A673 (cell line): ENCODE measurements at regions not wholly inside any gene's neighbourhood (a gene's known extent, or its start where the extent isn't known, plus 50 kb on each side); places are given as distances from the start of the nearest gene placed in this dataset.

Experiments used
- BruUV-seq: library from RNA; stranded (reverse); fragments of 400-500 nt; replicated peaks from 2 replicates; lab custom pipeline; 2021; lab: Mats Ljungman, UMichigan
- CTCF ChIA-PET: fragments of 300-600 bp; sonication (Branson Sonifier 250); formaldehyde crosslinking; loops from one replicate; lab custom pipeline; 2022; ENCODE audit warnings: antibody characterized with exemption; lab: Charles Lee
- POLR2A ChIA-PET: fragments of 300-600 bp; sonication (Branson Sonifier 250); formaldehyde crosslinking; loops from one replicate; lab custom pipeline; 2022; ENCODE audit warnings: antibody characterized with exemption; ENCODE audit not compliant: low non-redundant PET; lab: Charles Lee
- DNase-seq: peaks from one replicate; pipeline ENCODE4 v3.0.0-alpha.2; 2015; ENCODE audit warnings: low spot score
- H3K27ac ChIP-seq: fragments of 200-600 bp; sonication (generic); 2 replicates; pipeline ENCODE4 v1.5.1; 2016; ENCODE audit warnings: mixed run types, low read depth, mild to moderate bottlenecking, mixed read lengths, antibody characterized with exemption, low read length; ENCODE audit not compliant: poor library complexity, severe bottlenecking
- H3K27me3 ChIP-seq: fragments of 200-600 bp; sonication (generic); replicated peaks from 2 replicates; pipeline ENCODE4 v1.6.1; 2017; ENCODE audit warnings: mixed run types, low read depth, mild to moderate bottlenecking, mixed read lengths, antibody characterized with exemption, low read length; ENCODE audit not compliant: insufficient read depth, poor library complexity
- H3K36me3 ChIP-seq: fragments of 200-600 bp; sonication (generic); 2 replicates; pipeline ENCODE4 v1.6.1; 2016; ENCODE audit warnings: mixed run types, mild to moderate bottlenecking, mixed read lengths, antibody characterized with exemption, low read length; ENCODE audit not compliant: insufficient read depth, poor library complexity, severe bottlenecking
- H3K4me1 ChIP-seq: fragments of 200-600 bp; sonication (generic); 2 replicates; pipeline ENCODE4 v1.6.1; 2017; ENCODE audit warnings: mixed run types, mild to moderate bottlenecking, mixed read lengths, antibody characterized with exemption, low read length; ENCODE audit not compliant: insufficient read depth, poor library complexity, severe bottlenecking
- H3K4me3 ChIP-seq: fragments of 200-600 bp; sonication (generic); 2 replicates; pipeline ENCODE4 v1.5.1; 2016; ENCODE audit warnings: low read depth, mixed run types, mild to moderate bottlenecking, mixed read lengths, low read length; ENCODE audit not compliant: poor library complexity, severe bottlenecking
- H3K9me3 ChIP-seq: fragments of 200-600 bp; sonication (generic); 2 replicates; pipeline ENCODE4 v1.6.1; 2016; ENCODE audit warnings: mixed run types, low read depth, mild to moderate bottlenecking, mixed read lengths, antibody characterized with exemption, low read length; ENCODE audit not compliant: poor library complexity, severe bottlenecking
- CTCF ChIP-seq: fragments of 300-800, 200-600 bp; sonication (generic); conservative IDR thresholded peaks from 2 replicates; pipeline ENCODE4 v1.5.1; 2017; ENCODE audit warnings: low read depth, mild to moderate bottlenecking, antibody characterized with exemption, low read length, moderate library complexity, mixed read lengths
- EZH2 ChIP-seq: fragments of 200-600 bp; sonication (generic); IDR thresholded peaks from 2 replicates; pipeline ENCODE4 v1.6.1; 2017; ENCODE audit warnings: borderline replicate concordance, low read depth, mild to moderate bottlenecking, mixed read lengths, antibody characterized with exemption, low read length; ENCODE audit not compliant: poor library complexity, severe bottlenecking
- intact Hi-C: fragments of 100-400 bp; cut with micrococcal nuclease; formaldehyde crosslinking; loops from one replicate; pipeline ENCODE4 v1.10.0; 2022; ENCODE audit not compliant: unreplicated experiment

GRCh38 chr2:150963336-150963735, 298.3 kb downstream of the RBM43 start:
- POLR2A ChIA-PET = no interaction called here

GRCh38 chr2:150955231-150955630, 306.4 kb downstream of the RBM43 start:
- CTCF ChIA-PET = no interaction called here
- H3K4me3 ChIP-seq = no peak overlapping the region
- H3K27me3 ChIP-seq = no peaks in the 10 kb centered on the region
- no peaks in the 10 kb centered on the region for H3K4me1 ChIP-seq
- no TSS peak for BruUV-seq
- no peak for DNase-seq
- POLR2A ChIA-PET = no interaction called here
- intact Hi-C loops = no loop called here
- no peaks in the 10 kb centered on the region for H3K9me3 ChIP-seq
- no peak for TF ChIP-seq EZH2
- H3K27ac ChIP-seq = no peak overlapping the region
- no peaks in the 10 kb centered on the region for H3K36me3 ChIP-seq

More at GRCh38 chr2:150963336-150963735, 298.3 kb downstream of the RBM43 start:
- TF ChIP-seq EZH2 = no peak
- TF ChIP-seq CTCF = no peak
- Histone ChIP-seq H3K4me3 (no peak overlapping the region), H3K27me3 (no peaks in the 10 kb centered on the region), H3K9me3 (no peaks in the 10 kb centered on the region), H3K27ac (no peak overlapping the region), H3K36me3 (no peaks in the 10 kb centered on the region), H3K4me1 (no peaks in the 10 kb centered on the region)
- intact Hi-C loops = no loop called here
- DNase-seq = no peak
- no TSS peak for BruUV-seq
- CTCF ChIA-PET = no interaction called here

- ChIA-PET POLR2A (no interaction called here), CTCF (no interaction called here)
- H3K27ac ChIP-seq = no peak overlapping the region
- TF ChIP-seq CTCF = no peak
- TF ChIP-seq EZH2 = no peak
- no peaks in the 10 kb centered on the region for H3K36me3 ChIP-seq
- H3K4me3 ChIP-seq = no peak overlapping the region
- no peaks in the 10 kb centered on the region for H3K27me3 ChIP-seq
- no TSS peak for BruUV-seq
- no peak for DNase-seq
- H3K9me3 ChIP-seq = no peaks in the 10 kb centered on the region
- H3K4me1 ChIP-seq = no peaks in the 10 kb centered on the region
- intact Hi-C loops = no loop called here
These were observed 314.8 kb downstream of the RBM43 start for GRCh38 chr2:150946831-150947230.

GRCh38 chr2:150944315-150944714, 317.3 kb downstream of the RBM43 start:
- CTCF ChIA-PET = no interaction called here
- POLR2A ChIA-PET = no interaction called here
- Histone ChIP-seq H3K4me3 (no peak overlapping the region), H3K4me1 (no peaks in the 10 kb centered on the region), H3K9me3 (no peaks in the 10 kb centered on the region), H3K36me3 (no peaks in the 10 kb centered on the region), H3K27ac (no peak overlapping the region), H3K27me3 (no peaks in the 10 kb centered on the region)
- no TSS peak for BruUV-seq
- intact Hi-C loops = no loop called here
- no peak for TF ChIP-seq EZH2
- no peak for TF ChIP-seq CTCF
- peak; percentile 3 for DNase-seq
